22Rv1 (cell line): ENCODE measurements at regions not wholly inside any gene's neighbourhood (a gene's known extent, or its start where the extent isn't known, plus 50 kb on each side); places are given as distances from the start of the nearest gene placed in this dataset.

Source experiments
- CTCF ChIP-seq: fragments of 450-650 bp; IDR thresholded peaks from 2 replicates; pipeline ENCODE4 v1.5.1; 2017; ENCODE audit warnings: mild to moderate bottlenecking
- ZFX ChIP-seq: fragments of 450-650 bp; IDR thresholded peaks from 2 replicates; pipeline ENCODE4 v1.6.1; 2017; ENCODE audit warnings: antibody characterized with exemption, borderline replicate concordance

DNA sequence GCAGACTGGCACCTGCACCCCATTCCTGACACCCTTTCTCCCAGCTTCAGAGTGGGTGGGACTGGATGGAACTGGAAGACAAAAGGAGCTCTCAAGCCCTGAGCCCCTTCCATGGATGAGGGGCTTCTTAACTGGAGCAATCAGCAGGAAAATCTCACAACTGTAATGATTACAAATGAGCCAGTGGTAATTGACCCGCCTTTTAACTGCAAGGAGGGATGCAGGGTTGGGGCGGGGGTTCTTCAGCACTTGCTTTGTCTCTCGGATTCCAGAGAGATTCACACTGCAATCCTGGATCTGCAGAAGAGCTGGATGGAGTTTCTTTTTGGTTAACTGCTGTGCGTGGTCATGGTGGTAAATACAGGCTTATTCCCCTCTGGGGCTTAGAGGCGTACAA lies 160.1 kb upstream of the SHB start:
- TF ChIP-seq CTCF (no peak), ZFX (no peak)
